B cell (primary cell): ENCODE measurements at regions not wholly inside any gene's neighbourhood (a gene's known extent, or its start where the extent isn't known, plus 50 kb on each side); places are given as distances from the start of the nearest gene placed in this dataset.

Source experiments
- ATAC-seq: fragments of 200-7000 bp; cut with Tn5 transposase; one replicate; pipeline ENCODE4 v1.10.0; 2021; ENCODE audit warnings: low read depth, mild to moderate bottlenecking, moderate number of reproducible peaks, moderate library complexity
- CTCF ChIA-PET: fragments of 350-600 bp; sonication (Branson Sonifier 250); formaldehyde crosslinking; loops from one replicate; lab custom pipeline; 2021; ENCODE audit warnings: antibody characterized with exemption, inconsistent platforms; lab: Charles Lee
- POLR2A ChIA-PET: fragments of 350-600 bp; sonication (Branson Sonifier 250); formaldehyde crosslinking; loops from one replicate; lab custom pipeline; 2021; ENCODE audit warnings: antibody characterized with exemption; lab: Charles Lee
- DNase-seq: peaks from one replicate; pipeline ENCODE4 v3.0.0; 2013
- H2AFZ ChIP-seq: 2 replicates; pipeline ENCODE4 v1.6.1; 2012; ENCODE audit warnings: mild to moderate bottlenecking, low read depth, low read length; ENCODE audit not compliant: insufficient read depth, poor library complexity, severe bottlenecking
- H3K27ac ChIP-seq, 2 donors: 1 replicate in 1 of 2; 2 replicates in 1 of 2; pipeline ENCODE4 v1.5.1; 2012 to 2013; ENCODE audit warnings: low read length in 2 of 2, mild to moderate bottlenecking in 2 of 2, moderate library complexity in 1 of 2
- H3K27me3 ChIP-seq, 4 experiments: fragments of 200-600 bp in 1 of 4; sonication (generic) in 1 of 4; replicated peaks in 1 of 4; 1 replicate in 2 of 4; 2 replicates in 2 of 4; pipeline versions ENCODE4 v1.6.1 to v1.7.0; 2013 to 2016; ENCODE audit warnings: low read length in 3 of 4, mild to moderate bottlenecking in 2 of 4, mixed read lengths in 1 of 4, moderate library complexity in 1 of 4; ENCODE audit not compliant: insufficient read depth in 4 of 4, control insufficient read depth in 3 of 4; ENCODE audit errors: control extremely low read depth in 1 of 4
- H3K36me3 ChIP-seq, 2 experiments: replicated peaks in 1 of 2; 1 replicate in 1 of 2; 2 replicates in 1 of 2; pipeline versions ENCODE4 v1.6.1 to v1.7.1; 2013; ENCODE audit warnings: low read length in 1 of 2; ENCODE audit not compliant: insufficient read depth in 2 of 2, control insufficient read depth in 1 of 2; ENCODE audit errors: control extremely low read depth in 1 of 2, extremely low read depth in 1 of 2
- H3K4me1 ChIP-seq, 2 donors: fragments of 200-600 bp in 1 of 2; sonication (generic) in 1 of 2; 1 replicate in 1 of 2; 2 replicates in 1 of 2; pipeline versions ENCODE4 v1.5.1 to v1.6.1; 2013 to 2017; ENCODE audit warnings: low read length in 2 of 2; ENCODE audit not compliant: control insufficient read depth in 2 of 2, insufficient read depth in 2 of 2
- H3K4me2 ChIP-seq: replicated peaks from 2 replicates; pipeline ENCODE3; 2012; ENCODE audit warnings: mild to moderate bottlenecking, low read depth, low read length; ENCODE audit not compliant: poor library complexity, severe bottlenecking
- H3K4me3 ChIP-seq, 5 experiments: fragments of 200-600 bp in 1 of 5; sonication (generic) in 1 of 5; 1 replicate in 3 of 5; 2 replicates in 2 of 5; pipeline versions ENCODE4 v1.5.1 to v1.7.0; 2011 to 2016; ENCODE audit warnings: low read length in 4 of 5, mild to moderate bottlenecking in 4 of 5, low read depth in 2 of 5, control low read depth in 1 of 5, moderate library complexity in 1 of 5; ENCODE audit not compliant: insufficient read depth in 1 of 5; ENCODE audit errors: control extremely low read depth in 1 of 5, extremely low read depth in 1 of 5
- H3K79me2 ChIP-seq: fragments of 200-600 bp; sonication (generic); one replicate; pipeline ENCODE4 v1.6.0; 2016; ENCODE audit warnings: low read length; ENCODE audit not compliant: control insufficient read depth, insufficient read depth
- H3K9ac ChIP-seq: fragments of 200-600 bp; sonication (generic); 2 replicates; pipeline ENCODE4 v1.6.1; 2017; ENCODE audit warnings: mild to moderate bottlenecking, low read length, moderate library complexity
- H3K9me3 ChIP-seq, 3 donors: one replicate each; pipeline versions ENCODE4 v1.6.1 to v1.7.1; 2013; ENCODE audit warnings: low read length in 2 of 3; ENCODE audit not compliant: control insufficient read depth in 2 of 3, insufficient read depth in 1 of 3; ENCODE audit errors: control extremely low read depth in 1 of 3
- H4K20me1 ChIP-seq: 2 replicates; pipeline ENCODE4 v1.6.0; 2012; ENCODE audit warnings: mild to moderate bottlenecking, low read length; ENCODE audit not compliant: insufficient read depth, control insufficient read depth, poor library complexity, severe bottlenecking
- H3K27ac Mint-ChIP-seq: one replicate; pipeline ENCODE4 v1.8.0; 2021; ENCODE audit warnings: mixed read lengths
- H3K27me3 Mint-ChIP-seq: one replicate; pipeline ENCODE4 v1.8.0; 2021; ENCODE audit warnings: mixed read lengths
- H3K4me1 Mint-ChIP-seq: one replicate; pipeline ENCODE4 v1.8.0; 2021; ENCODE audit warnings: mixed read lengths
- H3K4me3 Mint-ChIP-seq: one replicate; pipeline ENCODE4 v1.8.0; 2021; ENCODE audit warnings: mixed read lengths
- H3K9me3 Mint-ChIP-seq: one replicate; pipeline ENCODE4 v1.8.0; 2022; ENCODE audit warnings: mixed read lengths; ENCODE audit not compliant: insufficient read depth
- CTCF ChIP-seq: fragments of 200-600 bp; IDR thresholded peaks from one replicate; pipeline ENCODE4 v1.8.0; 2022; ENCODE audit warnings: antibody characterized with exemption, mild to moderate bottlenecking
- EZH2 ChIP-seq: IDR thresholded peaks from 2 replicates; pipeline ENCODE4 v1.6.1; 2012; ENCODE audit warnings: borderline replicate concordance, low read depth, mild to moderate bottlenecking, moderate library complexity, low read length; ENCODE audit not compliant: insufficient read depth, poor library complexity, severe bottlenecking
- WGBS: methylation state at CpG from one replicate; pipeline ENCODE4 v1.1.5; 2013; ENCODE audit warnings: missing lambda C conversion rate; ENCODE audit not compliant: insufficient coverage; 5-methylcytosine and 5-hydroxymethylcytosine counted together
- intact Hi-C: fragments of 100-400 bp; cut with micrococcal nuclease; formaldehyde crosslinking; loops from one replicate; pipeline ENCODE4 v1.10.0; 2022

- H4K20me1 ChIP-seq = no peaks in the 10 kb centered on the region
- no peaks in the 10 kb centered on the region for H3K4me1 Mint-ChIP-seq
- H3K27ac ChIP-seq = no peak overlapping the region
- no peak overlapping the region for H3K9ac ChIP-seq
- no peaks in the 10 kb centered on the region for H3K79me2 ChIP-seq
- no peak overlapping the region for H3K27ac Mint-ChIP-seq
- DNase-seq = no peak
- H3K4me3 ChIP-seq = no peak overlapping the region
- POLR2A ChIA-PET = no interaction called here
- CTCF ChIA-PET = no interaction called here
- no peak overlapping the region for H3K4me2 ChIP-seq
- ATAC-seq = no peak
- H3K9me3 Mint-ChIP-seq = no peaks in the 10 kb centered on the region
- no peaks in the 10 kb centered on the region for H3K27me3 ChIP-seq
- WGBS = 83% methylated on average over 1 of the region's 2 CpGs
- no peaks in the 10 kb centered on the region for H3K27me3 Mint-ChIP-seq
- no peak overlapping the region for H3K4me3 Mint-ChIP-seq
- no peaks in the 10 kb centered on the region for H3K9me3 ChIP-seq
- no peaks in the 10 kb centered on the region for H3K36me3 ChIP-seq
- intact Hi-C loops = no loop called here
- no peak overlapping the region for H2AFZ ChIP-seq
- no peaks in the 10 kb centered on the region for H3K4me1 ChIP-seq
- TF ChIP-seq CTCF (no peak), EZH2 (no peak)
Measured at GRCh38 chr17:69884846-69885245, 190.2 kb upstream of the KCNJ16 start.

- TF ChIP-seq EZH2 (no peak), CTCF (no peak)
- no peaks in the 10 kb centered on the region for H3K4me1 ChIP-seq
Measured at GRCh38 chr17:69898601-69899000, 176.4 kb upstream of the KCNJ16 start.

More at GRCh38 chr17:69898601-69899000, 176.4 kb upstream of the KCNJ16 start:
- Histone ChIP-seq H3K4me2 (no peak overlapping the region), H3K27me3 (no peaks in the 10 kb centered on the region), H3K27ac (no peak overlapping the region), H3K9ac (no peak overlapping the region), H3K4me3 (no peak overlapping the region), H3K9me3 (no peaks in the 10 kb centered on the region), H4K20me1 (no peaks in the 10 kb centered on the region), H2AFZ (no peak overlapping the region), H3K79me2 (no peaks in the 10 kb centered on the region), H3K36me3 (no peaks in the 10 kb centered on the region)
- CTCF ChIA-PET = no interaction called here
- 87% methylated on average over 5 of the region's 5 CpGs for WGBS
- no peaks in the 10 kb centered on the region for H3K27me3 Mint-ChIP-seq
- H3K4me3 Mint-ChIP-seq = no peak overlapping the region
- DNase-seq (no peak), ATAC-seq (no peak)
- H3K9me3 Mint-ChIP-seq = no peaks in the 10 kb centered on the region
- H3K4me1 Mint-ChIP-seq = no peaks in the 10 kb centered on the region
- intact Hi-C loops = no loop called here
- POLR2A ChIA-PET = no interaction called here
- no peak overlapping the region for H3K27ac Mint-ChIP-seq
